ENCODE measurements at regions not wholly inside any gene's neighbourhood (a gene's known extent, or its start where the extent isn't known, plus 50 kb on each side); places are given as distances from the start of the nearest gene placed in this dataset.

DNA sequence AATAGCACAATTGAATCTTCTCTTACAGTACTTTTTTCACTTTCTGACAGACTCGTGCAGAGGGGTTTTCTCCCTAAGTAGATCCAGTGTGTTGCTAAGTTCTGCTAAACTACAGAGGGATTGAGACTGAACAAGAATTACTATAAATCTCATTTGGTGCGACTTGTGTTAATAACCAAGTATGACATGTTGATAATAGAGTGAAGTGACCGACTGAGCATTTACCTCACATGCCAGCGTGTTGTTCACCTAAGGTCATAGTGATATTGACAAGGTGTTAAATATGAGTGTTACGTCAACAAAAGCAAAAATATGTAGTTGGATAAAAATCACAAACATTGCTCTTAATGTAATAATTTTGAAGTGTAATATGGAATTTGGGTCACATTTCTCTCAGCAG is 97.8 kb upstream of the PDE3A start:
- no peak for DNase-seq (ENCODE audit: low read depth in 4 of 4, low spot score in 2 of 4)

GRCh38 chr12:20272161-20272560 is 96.2 kb upstream of the PDE3A start:
- DNase-seq (ENCODE audit: low read depth in 4 of 4, low spot score in 2 of 4): no peak

DNA sequence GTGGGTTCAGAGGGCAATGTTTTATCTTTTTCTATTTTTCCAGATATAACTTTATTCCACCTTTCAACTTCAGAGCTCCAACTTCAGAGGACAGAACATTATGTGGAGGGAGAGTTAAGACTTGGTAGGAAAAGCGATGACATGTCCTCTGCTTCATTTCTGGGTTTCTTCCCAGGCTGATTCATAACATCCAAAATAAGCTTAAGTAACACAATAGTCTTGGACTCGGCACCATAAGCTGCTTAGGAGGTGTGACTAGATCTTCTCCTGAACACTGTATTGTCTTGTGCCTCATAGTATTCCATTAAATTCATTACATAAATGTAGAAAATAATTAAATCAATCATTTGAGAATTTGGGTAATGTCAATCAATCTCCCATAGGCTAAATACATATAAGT is 95.5 kb upstream of the PDE3A start:
- DNase-seq (ENCODE audit: low read depth in 4 of 4, low spot score in 2 of 4): no peak

GRCh38 chr12:20274008-20274407 is 94.3 kb upstream of the PDE3A start:
- no peak for DNase-seq (ENCODE audit: low read depth in 4 of 4, low spot score in 2 of 4)

- DNase-seq (ENCODE audit: low read depth in 4 of 4, low spot score in 2 of 4): no peak
Measured at GRCh38 chr12:20278276-20278675, 90.1 kb upstream of the PDE3A start.

DNA sequence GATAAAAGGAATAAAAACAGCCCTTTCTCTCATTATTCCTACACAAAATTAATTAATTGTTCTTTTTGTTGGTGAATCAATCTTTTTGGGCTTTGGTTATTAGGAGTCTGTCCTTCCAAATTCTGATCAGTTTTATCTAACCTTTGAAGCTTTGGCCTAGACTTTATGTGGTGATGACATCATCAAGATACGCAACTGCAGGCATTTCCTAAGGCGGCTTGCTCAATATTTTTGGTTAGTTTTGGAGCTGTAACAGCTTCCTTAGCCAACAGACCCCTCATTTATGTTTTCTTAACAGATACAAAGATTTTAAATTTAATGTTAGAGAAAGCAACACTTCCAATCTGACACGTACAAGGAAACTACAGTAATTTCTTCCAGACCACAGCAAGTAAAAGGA is 87.8 kb upstream of the PDE3A start:
- no peak for DNase-seq (ENCODE audit: low read depth in 4 of 4, low spot score in 2 of 4)

DNA sequence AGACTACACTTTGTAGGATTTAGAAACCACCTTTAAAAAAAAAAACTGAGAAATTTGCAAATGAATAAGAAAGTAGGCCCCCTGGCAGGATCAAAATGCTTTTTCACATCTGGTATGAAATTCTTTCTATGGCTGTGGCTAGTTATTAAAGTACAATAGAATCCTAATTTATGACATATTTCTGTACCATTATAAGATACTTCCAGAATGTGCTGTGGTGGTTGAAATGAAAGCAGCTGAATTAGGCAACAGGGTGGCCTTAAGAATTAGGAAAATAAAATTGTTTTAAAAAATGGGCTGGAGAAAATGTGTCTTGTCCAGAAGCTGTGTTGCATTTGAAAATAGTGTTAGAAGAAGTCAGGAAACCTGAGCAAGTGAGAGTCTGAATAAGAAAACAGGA is 85.9 kb upstream of the PDE3A start:
- DNase-seq (ENCODE audit: low read depth in 4 of 4, low spot score in 2 of 4): no peak

DNA sequence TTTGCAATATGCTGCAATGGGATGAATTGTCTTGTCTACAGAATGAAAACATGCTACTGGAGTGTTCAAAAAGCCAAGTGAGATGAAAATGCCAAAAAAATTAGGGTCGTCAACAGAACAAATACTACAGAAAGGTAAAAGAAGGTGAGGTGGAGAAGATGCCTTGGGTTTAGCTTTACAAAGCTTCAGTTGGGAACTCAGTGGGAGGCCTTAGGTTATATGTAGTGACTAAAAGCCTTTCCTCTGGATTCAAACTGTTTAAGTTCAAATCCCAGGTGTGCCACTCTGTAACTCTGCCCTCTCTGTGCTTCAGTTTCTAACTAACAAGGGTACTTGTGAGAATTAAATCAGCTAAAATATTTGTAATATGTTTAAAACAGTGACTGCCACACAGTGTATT is 84.9 kb upstream of the PDE3A start:
- no peak for DNase-seq (ENCODE audit: low read depth in 4 of 4, low spot score in 2 of 4)

DNA sequence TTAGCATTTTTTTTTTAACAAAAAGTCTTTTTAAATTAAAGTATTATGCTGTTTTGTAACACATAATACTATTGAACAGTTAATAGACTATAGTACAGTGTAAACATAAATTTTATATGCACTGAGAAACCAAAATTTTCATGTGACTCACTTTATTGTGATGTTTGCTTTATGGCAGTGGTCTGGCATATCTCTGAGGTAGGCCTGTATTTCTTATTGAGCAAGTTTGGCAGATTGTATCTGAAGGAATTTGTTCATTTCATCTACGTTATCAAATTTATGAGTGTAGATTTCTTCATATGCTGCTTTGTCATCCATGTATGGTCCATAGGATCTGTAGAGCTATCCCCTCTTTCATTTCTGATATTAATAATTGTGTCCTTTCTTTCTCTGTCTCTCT is 78.8 kb upstream of the PDE3A start:
- no peak for DNase-seq (ENCODE audit: low read depth in 4 of 4, low spot score in 2 of 4)

DNA sequence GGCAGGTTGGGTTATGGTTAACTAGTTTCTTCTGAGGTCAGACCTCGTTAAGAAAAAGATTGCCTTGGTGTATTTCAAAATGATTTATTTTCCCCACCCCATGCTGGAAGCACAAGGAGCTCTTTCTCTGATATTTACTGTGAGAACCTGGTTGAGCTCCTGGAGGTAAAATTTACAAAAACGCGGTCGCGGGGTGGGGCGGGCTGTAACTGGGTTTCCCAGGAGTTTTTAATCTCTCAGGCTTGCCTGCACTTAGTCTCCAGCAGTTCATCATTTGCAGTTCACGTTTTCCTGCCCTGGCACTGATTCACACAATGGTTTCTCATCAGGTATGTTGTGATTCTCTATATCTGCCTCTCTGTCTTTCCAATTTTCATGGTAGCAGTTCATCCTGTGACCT is 67.9 kb upstream of the PDE3A start:
- DNase-seq (ENCODE audit: low read depth in 4 of 4, low spot score in 2 of 4): no peak

- no peak for DNase-seq (ENCODE audit: low read depth in 4 of 4, low spot score in 2 of 4)
Measured at GRCh38 chr12:20305470-20305869, 62.9 kb upstream of the PDE3A start.

DNA sequence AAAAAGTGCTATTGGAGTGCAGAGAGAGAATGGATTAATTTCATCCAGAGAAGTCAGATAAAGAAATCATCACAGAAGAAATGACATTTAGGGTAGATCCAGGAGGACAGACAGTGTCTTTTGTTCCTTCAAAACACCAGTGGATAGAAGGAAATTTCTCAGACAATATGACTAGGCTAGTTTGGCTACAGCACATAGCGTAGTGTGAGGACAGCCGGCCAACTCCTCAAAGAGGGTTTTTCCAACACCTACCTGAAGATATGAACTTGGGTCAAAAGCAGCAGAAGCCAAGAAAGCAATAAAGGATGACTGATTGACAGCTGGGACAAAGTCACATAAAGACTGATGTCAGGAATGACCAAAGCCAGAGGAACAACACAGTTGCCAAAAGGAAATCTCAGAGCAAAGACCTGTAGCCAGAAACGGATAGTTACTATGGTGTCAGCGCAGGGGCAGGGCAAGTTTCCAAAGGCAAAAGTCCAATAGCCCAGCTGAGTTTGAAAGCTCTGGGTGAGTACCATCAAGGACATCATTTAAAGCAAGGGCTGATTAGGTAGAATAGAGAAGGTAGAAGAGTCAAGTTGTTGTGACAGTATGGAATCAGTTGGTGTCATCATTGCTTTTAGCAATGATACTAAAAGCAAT is 58.7 kb upstream of the PDE3A start:
- DNase-seq (ENCODE audit: low read depth in 4 of 4, low spot score in 2 of 4): no peak

DNA sequence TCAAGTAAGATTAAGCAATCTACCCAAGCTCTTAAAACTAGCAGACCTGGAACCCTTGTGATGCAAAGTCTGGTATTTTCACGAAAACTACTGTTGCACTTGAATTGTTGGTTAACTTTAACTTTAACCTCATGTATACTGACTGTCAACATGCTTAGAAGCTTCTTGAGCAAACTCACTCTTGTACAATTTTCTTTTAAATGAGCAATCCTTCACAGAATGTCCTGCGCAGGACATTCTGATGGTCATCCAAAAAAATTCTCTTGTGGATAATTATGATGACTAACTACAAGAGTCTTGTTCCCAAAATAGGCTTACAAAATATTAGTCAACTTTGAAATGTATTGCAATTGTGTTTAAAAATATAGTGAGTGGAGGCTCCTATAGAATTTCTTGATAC is 54.0 kb upstream of the PDE3A start:
- no peak for DNase-seq (ENCODE audit: low read depth in 4 of 4, low spot score in 2 of 4)

GRCh38 chr12:20317554-20317953 is 50.8 kb upstream of the PDE3A start:
- DNase-seq (ENCODE audit: low read depth in 4 of 4, low spot score in 2 of 4): no peak

Data from left renal cortex interstitium (tissue), 4 donors.